ENCODE measurements at regions not wholly inside any gene's neighbourhood (a gene's known extent, or its start where the extent isn't known, plus 50 kb on each side); places are given as distances from the start of the nearest gene placed in this dataset.

DNA sequence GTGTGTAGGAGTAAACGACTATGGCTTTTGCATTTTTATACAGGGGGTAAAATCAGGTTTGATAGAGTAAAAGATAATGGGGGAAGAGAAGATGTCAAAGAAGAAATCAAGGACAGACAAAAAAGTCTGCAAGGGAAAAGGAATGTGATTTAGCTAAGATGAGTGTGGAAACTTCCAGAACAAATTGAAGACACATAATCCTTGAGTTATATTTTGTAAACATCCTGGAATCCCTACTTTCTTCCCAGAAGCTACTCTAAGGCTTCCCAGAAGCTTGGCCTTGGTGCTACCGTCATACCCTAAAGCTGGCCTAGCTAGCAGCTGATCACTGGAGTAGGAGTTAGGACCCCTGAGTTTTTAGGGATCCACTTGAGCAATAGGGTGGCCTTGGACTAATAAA is 82.4 kb downstream of the BLID start:
- TF ChIP-seq, protein P1, sequence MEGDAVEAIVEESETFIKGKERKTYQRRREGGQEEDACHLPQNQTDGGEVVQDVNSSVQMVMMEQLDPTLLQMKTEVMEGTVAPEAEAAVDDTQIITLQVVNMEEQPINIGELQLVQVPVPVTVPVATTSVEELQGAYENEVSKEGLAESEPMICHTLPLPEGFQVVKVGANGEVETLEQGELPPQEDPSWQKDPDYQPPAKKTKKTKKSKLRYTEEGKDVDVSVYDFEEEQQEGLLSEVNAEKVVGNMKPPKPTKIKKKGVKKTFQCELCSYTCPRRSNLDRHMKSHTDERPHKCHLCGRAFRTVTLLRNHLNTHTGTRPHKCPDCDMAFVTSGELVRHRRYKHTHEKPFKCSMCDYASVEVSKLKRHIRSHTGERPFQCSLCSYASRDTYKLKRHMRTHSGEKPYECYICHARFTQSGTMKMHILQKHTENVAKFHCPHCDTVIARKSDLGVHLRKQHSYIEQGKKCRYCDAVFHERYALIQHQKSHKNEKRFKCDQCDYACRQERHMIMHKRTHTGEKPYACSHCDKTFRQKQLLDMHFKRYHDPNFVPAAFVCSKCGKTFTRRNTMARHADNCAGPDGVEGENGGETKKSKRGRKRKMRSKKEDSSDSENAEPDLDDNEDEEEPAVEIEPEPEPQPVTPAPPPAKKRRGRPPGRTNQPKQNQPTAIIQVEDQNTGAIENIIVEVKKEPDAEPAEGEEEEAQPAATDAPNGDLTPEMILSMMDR (IDR thresholded peaks at IDR 0.05), result no peak
- TF ChIP-seq POLR2A (IDR thresholded peaks at IDR 0.05), result no peak

Measured in thyroid gland (tissue), 4 donors.